ENCODE measurements at regions not wholly inside any gene's neighbourhood (a gene's known extent, or its start where the extent isn't known, plus 50 kb on each side); places are given as distances from the start of the nearest gene placed in this dataset.

GRCh38 chr17:77034677-77035424 lies 105.9 kb upstream of the SEC14L1 start:
- Mint-ChIP-seq H3K9me3 (peaks cover 9% of the 10 kb centered on the region), H3K27me3 (ENCODE audit: low read depth) (peaks cover 12% of the 10 kb centered on the region), H3K4me3 (no peak overlapping the region), H3K4me1 (no peaks in the 10 kb centered on the region), H3K36me3 (ENCODE audit: low read depth) (no peaks in the 10 kb centered on the region), H3K27ac (no peak overlapping the region)
- no peak for TF ChIP-seq CTCF (IDR thresholded peaks at IDR 0.05; ENCODE audit: unreplicated experiment in 3 of 3)

GRCh38 chr17:77035526-77035925 lies 105.2 kb upstream of the SEC14L1 start:
- Mint-ChIP-seq H3K4me1 (no peaks in the 10 kb centered on the region), H3K4me3 (no peak overlapping the region), H3K27me3 (ENCODE audit: low read depth) (peaks cover 12% of the 10 kb centered on the region), H3K9me3 (peaks cover 9% of the 10 kb centered on the region), H3K36me3 (ENCODE audit: low read depth) (no peaks in the 10 kb centered on the region), H3K27ac (no peak overlapping the region)
- TF ChIP-seq CTCF (IDR thresholded peaks at IDR 0.05; ENCODE audit: unreplicated experiment in 3 of 3), result no peak

GRCh38 chr17:77036136-77036840 lies 104.5 kb upstream of the SEC14L1 start:
- Mint-ChIP-seq H3K27ac (no peak overlapping the region), H3K27me3 (ENCODE audit: low read depth) (peaks cover 12% of the 10 kb centered on the region), H3K9me3 (peaks cover 5% of the 10 kb centered on the region), H3K4me3 (no peak overlapping the region), H3K4me1 (no peaks in the 10 kb centered on the region), H3K36me3 (ENCODE audit: low read depth) (no peaks in the 10 kb centered on the region)
- no peak for TF ChIP-seq CTCF (IDR thresholded peaks at IDR 0.05; ENCODE audit: unreplicated experiment in 3 of 3)

- H3K4me1 Mint-ChIP-seq, result no peaks in the 10 kb centered on the region
- no peak for TF ChIP-seq CTCF (IDR thresholded peaks at IDR 0.05; ENCODE audit: unreplicated experiment in 3 of 3)
- no peaks in the 10 kb centered on the region for H3K36me3 Mint-ChIP-seq (ENCODE audit: low read depth)
- H3K27ac Mint-ChIP-seq, result no peak overlapping the region
- peaks cover 12% of the 10 kb centered on the region for H3K27me3 Mint-ChIP-seq (ENCODE audit: low read depth)
- peaks cover 2% of the 10 kb centered on the region for H3K9me3 Mint-ChIP-seq
- H3K4me3 Mint-ChIP-seq, result no peak overlapping the region
Measured at GRCh38 chr17:77036841-77037381, 103.9 kb upstream of the SEC14L1 start.

- Mint-ChIP-seq H3K36me3 (ENCODE audit: low read depth) (no peaks in the 10 kb centered on the region), H3K27me3 (ENCODE audit: low read depth) (peaks cover 16% of the 10 kb centered on the region), H3K4me3 (no peak overlapping the region), H3K4me1 (no peaks in the 10 kb centered on the region), H3K27ac (no peak overlapping the region), H3K9me3 (no peaks in the 10 kb centered on the region)
- TF ChIP-seq CTCF (IDR thresholded peaks at IDR 0.05; ENCODE audit: unreplicated experiment in 3 of 3), result no peak
Measured at GRCh38 chr17:77037943-77038342, 102.8 kb upstream of the SEC14L1 start.
